MCF 10A (cell line): ENCODE measurements at regions not wholly inside any gene's neighbourhood (a gene's known extent, or its start where the extent isn't known, plus 50 kb on each side); places are given as distances from the start of the nearest gene placed in this dataset.
"Not testable (repeated sequence)": the region's sequence is repeated elsewhere in the genome, so short reads cannot be mapped to it uniquely, and the experiment has no call there.

Experiments used
- BruUV-seq: library from RNA; stranded (reverse); fragments of 400-500 nt; replicated peaks from 2 replicates; lab custom pipeline; 2021; lab: Mats Ljungman, UMichigan
- CTCF ChIA-PET: fragments of 300-600 bp; sonication (Branson Sonifier 250); formaldehyde crosslinking; extraction: SDS; loops from one replicate; lab custom pipeline; 2021; ENCODE audit warnings: antibody characterized with exemption, inconsistent platforms; lab: Yijun Ruan, JAX
- POLR2A ChIA-PET: fragments of 300-600, 350-650 bp; sonication (Branson Sonifier 250); formaldehyde crosslinking; extraction: SDS; loops from one replicate; lab custom pipeline; 2020; ENCODE audit warnings: antibody characterized with exemption, inconsistent platforms; lab: Yijun Ruan, JAX
- DNase-seq: peaks from one replicate; pipeline ENCODE4 v3.0.0-alpha.2; 2018; ENCODE audit not compliant: unreplicated experiment
- H3K27ac Mint-ChIP-seq: one replicate; pipeline ENCODE4 v1.8.0; 2022; ENCODE audit warnings: mild to moderate bottlenecking, low read depth, mixed read lengths; ENCODE audit not compliant: unreplicated experiment
- H3K27me3 Mint-ChIP-seq: one replicate; pipeline ENCODE4 v1.8.0; 2022; ENCODE audit warnings: mixed read lengths; ENCODE audit not compliant: insufficient read depth, unreplicated experiment
- H3K36me3 Mint-ChIP-seq: one replicate; pipeline ENCODE4 v1.8.0; 2022; ENCODE audit warnings: mild to moderate bottlenecking, moderate library complexity, mixed read lengths; ENCODE audit not compliant: insufficient read depth, unreplicated experiment
- H3K4me1 Mint-ChIP-seq: one replicate; pipeline ENCODE4 v1.8.0; 2022; ENCODE audit warnings: mixed read lengths; ENCODE audit not compliant: insufficient read depth, unreplicated experiment
- H3K4me3 Mint-ChIP-seq: one replicate; pipeline ENCODE4 v1.8.0; 2022; ENCODE audit warnings: mild to moderate bottlenecking, moderate library complexity, mixed read lengths; ENCODE audit not compliant: unreplicated experiment
- H3K9me3 Mint-ChIP-seq: one replicate; pipeline ENCODE4 v1.8.0; 2022; ENCODE audit warnings: mixed read lengths; ENCODE audit not compliant: unreplicated experiment
- intact Hi-C: fragments of 100-400 bp; cut with micrococcal nuclease; formaldehyde crosslinking; loops from 2 replicates; pipeline ENCODE4 v1.14.1; 2022
- TF ChIP-seq, protein P1 (sequence below): fragments of 200-600 bp; IDR thresholded peaks from one replicate; pipeline ENCODE4 v1.8.0; 2022; ENCODE audit warnings: antibody characterized with exemption, mild to moderate bottlenecking; ENCODE audit not compliant: unreplicated experiment

DNA sequence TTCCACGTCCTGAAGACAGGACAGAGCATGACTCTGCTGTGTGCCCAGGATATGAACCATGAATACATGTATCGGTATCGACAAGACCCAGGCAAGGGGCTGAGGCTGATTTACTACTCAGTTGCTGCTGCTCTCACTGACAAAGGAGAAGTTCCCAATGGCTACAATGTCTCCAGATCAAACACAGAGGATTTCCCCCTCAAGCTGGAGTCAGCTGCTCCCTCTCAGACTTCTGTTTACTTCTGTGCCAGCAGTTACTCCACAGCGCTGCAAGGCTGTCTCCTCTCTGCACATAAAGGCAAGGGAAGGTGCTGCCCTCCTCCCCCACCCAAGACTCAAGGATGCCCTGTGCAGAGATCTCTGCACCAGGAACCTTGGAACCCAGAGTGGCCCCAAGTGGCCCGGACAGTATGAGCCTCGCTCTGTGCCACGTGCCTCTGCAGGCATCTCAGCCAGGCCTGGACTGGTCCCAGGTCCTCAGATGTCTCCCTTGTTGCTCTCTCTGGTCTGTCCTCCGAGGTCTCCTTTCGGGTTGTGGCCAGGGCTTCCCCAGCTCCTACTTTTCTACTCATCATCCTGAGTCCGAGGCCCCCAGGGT, 230.3 kb upstream of the PRSS58 start:
- no peaks in the 10 kb centered on the region for H3K9me3 Mint-ChIP-seq
- POLR2A ChIA-PET, result no interaction called here

DNA sequence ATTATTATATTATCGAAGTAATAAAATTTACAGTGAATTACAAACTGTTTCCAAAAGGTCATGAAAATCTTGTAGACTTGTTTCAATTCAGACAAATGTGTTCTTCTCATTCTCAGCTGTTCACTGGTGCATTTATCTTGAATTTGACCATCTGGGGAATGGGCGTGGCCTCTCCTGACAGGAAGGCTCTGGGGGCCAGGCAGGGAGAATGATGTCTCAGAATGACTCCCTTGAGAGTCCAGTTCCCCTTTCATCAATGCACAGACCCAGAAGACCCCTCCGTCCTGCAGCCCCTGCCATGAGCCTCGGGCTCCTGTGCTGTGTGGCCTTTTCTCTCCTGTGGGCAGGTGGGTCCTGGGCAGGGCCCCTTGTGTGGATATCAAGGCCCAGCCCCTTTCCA, 229.7 kb upstream of the PRSS58 start:
- ChIA-PET POLR2A (interaction anchor here (0.6 kb wide), 1 partner anchor 132 kb away, joined by 3 read pairs; no protein-coding TSS in a partner anchor), CTCF (interaction anchor here (0.6 to 18.8 kb wide), 8 partner anchors 5 to 296 kb away, joined by 3 to 261 read pairs (median 32); no protein-coding TSS in a partner anchor)
- H3K27me3 Mint-ChIP-seq, result peaks cover 44% of the 10 kb centered on the region
- intact Hi-C loops, H3K9me3 Mint-ChIP-seq, H3K4me3 Mint-ChIP-seq, H3K4me1 Mint-ChIP-seq, DNase-seq, H3K27ac Mint-ChIP-seq, BruUV-seq, H3K36me3 Mint-ChIP-seq: not testable (repeated sequence)

More for the DNA sequence above, 230.3 kb upstream of the PRSS58 start:
- intact Hi-C loops, result no loop called here
- H3K4me3 Mint-ChIP-seq, result no peak overlapping the region
- DNase-seq, result no peak
- peaks cover 6% of the 10 kb centered on the region for H3K36me3 Mint-ChIP-seq
- BruUV-seq, result no TSS peak
- peaks cover 49% of the 10 kb centered on the region for H3K27me3 Mint-ChIP-seq
- CTCF ChIA-PET, result interaction anchor here (0.6 to 18.8 kb wide), 8 partner anchors 6 to 184 kb away, joined by 3 to 261 read pairs (median 31); no protein-coding TSS in a partner anchor
- H3K27ac Mint-ChIP-seq, result no peak overlapping the region
- TF ChIP-seq, protein P1, sequence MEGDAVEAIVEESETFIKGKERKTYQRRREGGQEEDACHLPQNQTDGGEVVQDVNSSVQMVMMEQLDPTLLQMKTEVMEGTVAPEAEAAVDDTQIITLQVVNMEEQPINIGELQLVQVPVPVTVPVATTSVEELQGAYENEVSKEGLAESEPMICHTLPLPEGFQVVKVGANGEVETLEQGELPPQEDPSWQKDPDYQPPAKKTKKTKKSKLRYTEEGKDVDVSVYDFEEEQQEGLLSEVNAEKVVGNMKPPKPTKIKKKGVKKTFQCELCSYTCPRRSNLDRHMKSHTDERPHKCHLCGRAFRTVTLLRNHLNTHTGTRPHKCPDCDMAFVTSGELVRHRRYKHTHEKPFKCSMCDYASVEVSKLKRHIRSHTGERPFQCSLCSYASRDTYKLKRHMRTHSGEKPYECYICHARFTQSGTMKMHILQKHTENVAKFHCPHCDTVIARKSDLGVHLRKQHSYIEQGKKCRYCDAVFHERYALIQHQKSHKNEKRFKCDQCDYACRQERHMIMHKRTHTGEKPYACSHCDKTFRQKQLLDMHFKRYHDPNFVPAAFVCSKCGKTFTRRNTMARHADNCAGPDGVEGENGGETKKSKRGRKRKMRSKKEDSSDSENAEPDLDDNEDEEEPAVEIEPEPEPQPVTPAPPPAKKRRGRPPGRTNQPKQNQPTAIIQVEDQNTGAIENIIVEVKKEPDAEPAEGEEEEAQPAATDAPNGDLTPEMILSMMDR, result no peak
- peaks cover 5% of the 10 kb centered on the region for H3K4me1 Mint-ChIP-seq

DNA sequence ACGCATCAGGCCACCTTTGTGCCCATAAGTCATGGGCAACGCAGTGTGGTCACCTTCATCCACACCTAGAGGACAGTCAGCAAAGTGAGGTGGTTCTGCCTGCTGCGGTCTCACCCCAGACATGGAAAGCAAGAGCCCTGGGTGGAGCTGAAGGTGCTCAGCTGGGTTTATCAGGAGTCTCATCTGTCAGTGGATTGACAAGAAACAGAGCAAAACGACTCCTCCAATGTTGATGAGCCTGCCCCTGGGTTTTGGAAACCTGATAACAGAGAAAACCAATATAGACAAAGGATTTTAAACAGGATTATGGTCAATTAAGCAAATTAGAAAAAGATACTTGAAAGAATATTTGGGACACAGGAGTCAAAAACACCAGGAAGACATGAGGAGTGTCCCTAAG, 229.3 kb upstream of the PRSS58 start:
- H3K9me3 Mint-ChIP-seq, result no peaks in the 10 kb centered on the region
- intact Hi-C loops, result no loop called here
- H3K27ac Mint-ChIP-seq, result no peak overlapping the region
- H3K4me1 Mint-ChIP-seq, result peaks cover 5% of the 10 kb centered on the region
- no peak for DNase-seq
- TF ChIP-seq, protein P1, result no peak
- no TSS peak for BruUV-seq
- peaks cover 39% of the 10 kb centered on the region for H3K27me3 Mint-ChIP-seq
- peaks cover 6% of the 10 kb centered on the region for H3K36me3 Mint-ChIP-seq
- ChIA-PET POLR2A (interaction anchor here (0.6 kb wide), 1 partner anchor 132 kb away, joined by 3 read pairs; no protein-coding TSS in a partner anchor), CTCF (interaction anchor here (0.6 to 18.8 kb wide), 15 partner anchors 5 to 512 kb away, joined by 3 to 345 read pairs (median 8); no protein-coding TSS in a partner anchor)
- H3K4me3 Mint-ChIP-seq, result no peak overlapping the region

DNA sequence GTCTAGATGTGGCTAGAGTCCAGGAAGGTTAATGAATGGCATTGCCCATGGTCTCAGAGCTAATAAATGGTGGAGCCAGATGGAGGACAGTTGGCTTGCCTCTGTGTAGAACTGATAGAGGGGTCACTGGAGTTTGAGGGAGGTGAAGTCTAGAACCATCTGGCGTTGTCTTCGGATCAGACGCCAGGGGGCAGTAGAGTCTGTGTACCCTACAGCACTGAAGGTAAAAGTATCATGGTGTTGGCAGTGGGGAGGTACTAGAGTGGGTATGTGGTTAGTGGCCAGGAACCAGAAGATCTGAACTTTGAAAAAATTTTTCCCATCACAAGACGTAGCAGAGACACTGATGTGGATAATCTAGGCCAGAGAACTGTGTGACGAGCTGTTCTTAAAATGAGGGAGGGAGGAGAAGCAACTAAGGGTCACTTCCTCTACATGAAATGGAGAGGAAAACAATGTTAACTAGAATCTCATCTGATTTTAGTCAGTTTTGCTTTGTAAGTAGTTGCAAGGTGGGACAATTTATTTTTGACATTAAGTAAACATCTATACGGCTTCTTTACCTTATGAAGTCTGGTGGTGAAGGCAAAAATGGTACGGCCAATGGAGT, 227.9 kb upstream of the PRSS58 start:
- H3K27ac Mint-ChIP-seq, result no peak overlapping the region
- intact Hi-C loops, result no loop called here
- no TSS peak for BruUV-seq
- H3K27me3 Mint-ChIP-seq, result peaks cover 25% of the 10 kb centered on the region
- TF ChIP-seq, protein P1, result peak; percentile 59
- DNase-seq, result peak; percentile 43
- POLR2A ChIA-PET, result no interaction called here
- no peaks in the 10 kb centered on the region for H3K9me3 Mint-ChIP-seq
- peaks cover 5% of the 10 kb centered on the region for H3K4me1 Mint-ChIP-seq
- H3K36me3 Mint-ChIP-seq, result peaks cover 6% of the 10 kb centered on the region
- no peak overlapping the region for H3K4me3 Mint-ChIP-seq
- CTCF ChIA-PET, result interaction anchor here (0.6 to 18.8 kb wide), 25 partner anchors 4 to 517 kb away, joined by 3 to 345 read pairs (median 5); no protein-coding TSS in a partner anchor
